ENCODE measurements at regions not wholly inside any gene's neighbourhood (a gene's known extent, or its start where the extent isn't known, plus 50 kb on each side); places are given as distances from the start of the nearest gene placed in this dataset.

DNA sequence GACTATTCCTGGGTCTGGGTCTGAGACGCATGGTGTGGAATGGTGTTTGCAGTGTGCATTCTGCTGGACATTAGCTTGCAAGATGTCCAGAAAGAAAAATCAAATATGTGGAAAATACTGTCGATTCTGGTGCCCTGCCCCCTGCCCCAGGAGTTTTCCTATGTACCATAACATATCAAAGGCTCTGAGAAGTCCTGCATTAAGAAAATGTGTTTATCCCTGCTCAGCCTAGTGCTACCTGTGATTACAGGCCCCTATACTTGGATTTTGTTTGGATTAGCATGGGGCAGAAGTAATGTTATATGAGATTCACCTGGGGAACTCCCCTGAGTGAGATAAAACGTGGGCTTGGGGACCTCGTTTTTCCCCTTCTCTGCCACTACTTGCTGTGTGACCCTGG is 325.0 kb downstream of the CBLN1 start:
- Histone ChIP-seq H3K36me3 (ENCODE audit: control insufficient read depth in 1 of 2, insufficient read depth in 2 of 2, low read length in 2 of 2) (no peaks in the 10 kb centered on the region), H3K9me2 (ENCODE audit: insufficient read depth) (no peaks in the 10 kb centered on the region), H3K9ac (ENCODE audit: low read length) (no peak overlapping the region), H3K27me3 (ENCODE audit: insufficient read depth, low read length) (no peaks in the 10 kb centered on the region), H3K27ac (ENCODE audit: low read depth, low read length) (no peak overlapping the region), H3K9me3 (ENCODE audit: control insufficient read depth in 1 of 2, insufficient read depth in 1 of 2, low read depth in 1 of 2, low read length in 2 of 2) (no peaks in the 10 kb centered on the region), H4K20me1 (ENCODE audit: insufficient read depth) (no peaks in the 10 kb centered on the region), H3K4me3 (replicated peaks in 1 of 2; ENCODE audit: low read depth in 1 of 2, low read length in 2 of 2) (no peak overlapping the region), H2AFZ (ENCODE audit: low read depth, low read length, poor library complexity, severe bottlenecking) (no peak overlapping the region), H3K4me1 (ENCODE audit: control insufficient read depth in 1 of 2, insufficient read depth in 2 of 2, low read length in 2 of 2) (peaks cover 13 to 37% of the 10 kb centered on the region in 2 experiments), H3K79me2 (ENCODE audit: insufficient read depth, low read length) (no peaks in the 10 kb centered on the region), H3K4me2 (ENCODE audit: low read length) (no peak overlapping the region)
- no peak for ATAC-seq
- intact Hi-C loops (cut with micrococcal nuclease), result no loop called here
- ChIA-PET RAD21 (ENCODE audit: low non-redundant PET in 1 of 2, low total read pairs in 2 of 2, uncharacterized antibody in 2 of 2, unreplicated experiment in 2 of 2) (no interaction called here), CTCF (no interaction called here), POLR2A (no interaction called here)
- BruUV-seq (replicated peaks), result no TSS peak
- TF ChIP-seq, protein P1, sequence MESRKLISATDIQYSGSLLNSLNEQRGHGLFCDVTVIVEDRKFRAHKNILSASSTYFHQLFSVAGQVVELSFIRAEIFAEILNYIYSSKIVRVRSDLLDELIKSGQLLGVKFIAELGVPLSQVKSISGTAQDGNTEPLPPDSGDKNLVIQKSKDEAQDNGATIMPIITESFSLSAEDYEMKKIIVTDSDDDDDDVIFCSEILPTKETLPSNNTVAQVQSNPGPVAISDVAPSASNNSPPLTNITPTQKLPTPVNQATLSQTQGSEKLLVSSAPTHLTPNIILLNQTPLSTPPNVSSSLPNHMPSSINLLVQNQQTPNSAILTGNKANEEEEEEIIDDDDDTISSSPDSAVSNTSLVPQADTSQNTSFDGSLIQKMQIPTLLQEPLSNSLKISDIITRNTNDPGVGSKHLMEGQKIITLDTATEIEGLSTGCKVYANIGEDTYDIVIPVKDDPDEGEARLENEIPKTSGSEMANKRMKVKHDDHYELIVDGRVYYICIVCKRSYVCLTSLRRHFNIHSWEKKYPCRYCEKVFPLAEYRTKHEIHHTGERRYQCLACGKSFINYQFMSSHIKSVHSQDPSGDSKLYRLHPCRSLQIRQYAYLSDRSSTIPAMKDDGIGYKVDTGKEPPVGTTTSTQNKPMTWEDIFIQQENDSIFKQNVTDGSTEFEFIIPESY (IDR thresholded peaks at IDR 0.05; ENCODE audit: extremely low read depth, insufficient replicate concordance, low read length), result no peak
- TF ChIP-seq CBX3 (IDR thresholded peaks at IDR 0.05; ENCODE audit: low read depth), result no peak
- no peak for TF ChIP-seq ZNF274 (IDR thresholded peaks at IDR 0.05; ENCODE audit: low read depth, low read length)
- no peak for TF ChIP-seq ZFX (IDR thresholded peaks at IDR 0.05)
- TF ChIP-seq, protein P2, sequence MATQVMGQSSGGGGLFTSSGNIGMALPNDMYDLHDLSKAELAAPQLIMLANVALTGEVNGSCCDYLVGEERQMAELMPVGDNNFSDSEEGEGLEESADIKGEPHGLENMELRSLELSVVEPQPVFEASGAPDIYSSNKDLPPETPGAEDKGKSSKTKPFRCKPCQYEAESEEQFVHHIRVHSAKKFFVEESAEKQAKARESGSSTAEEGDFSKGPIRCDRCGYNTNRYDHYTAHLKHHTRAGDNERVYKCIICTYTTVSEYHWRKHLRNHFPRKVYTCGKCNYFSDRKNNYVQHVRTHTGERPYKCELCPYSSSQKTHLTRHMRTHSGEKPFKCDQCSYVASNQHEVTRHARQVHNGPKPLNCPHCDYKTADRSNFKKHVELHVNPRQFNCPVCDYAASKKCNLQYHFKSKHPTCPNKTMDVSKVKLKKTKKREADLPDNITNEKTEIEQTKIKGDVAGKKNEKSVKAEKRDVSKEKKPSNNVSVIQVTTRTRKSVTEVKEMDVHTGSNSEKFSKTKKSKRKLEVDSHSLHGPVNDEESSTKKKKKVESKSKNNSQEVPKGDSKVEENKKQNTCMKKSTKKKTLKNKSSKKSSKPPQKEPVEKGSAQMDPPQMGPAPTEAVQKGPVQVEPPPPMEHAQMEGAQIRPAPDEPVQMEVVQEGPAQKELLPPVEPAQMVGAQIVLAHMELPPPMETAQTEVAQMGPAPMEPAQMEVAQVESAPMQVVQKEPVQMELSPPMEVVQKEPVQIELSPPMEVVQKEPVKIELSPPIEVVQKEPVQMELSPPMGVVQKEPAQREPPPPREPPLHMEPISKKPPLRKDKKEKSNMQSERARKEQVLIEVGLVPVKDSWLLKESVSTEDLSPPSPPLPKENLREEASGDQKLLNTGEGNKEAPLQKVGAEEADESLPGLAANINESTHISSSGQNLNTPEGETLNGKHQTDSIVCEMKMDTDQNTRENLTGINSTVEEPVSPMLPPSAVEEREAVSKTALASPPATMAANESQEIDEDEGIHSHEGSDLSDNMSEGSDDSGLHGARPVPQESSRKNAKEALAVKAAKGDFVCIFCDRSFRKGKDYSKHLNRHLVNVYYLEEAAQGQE (IDR thresholded peaks at IDR 0.05; ENCODE audit: low read depth), result no peak
- no peak for TF ChIP-seq JUND (IDR thresholded peaks at IDR 0.05)
- no peak for TF ChIP-seq SIN3A (IDR thresholded peaks at IDR 0.05; ENCODE audit: low read depth)
- no peak for TF ChIP-seq ELF1 (IDR thresholded peaks at IDR 0.05; ENCODE audit: borderline replicate concordance, low read depth)
- no peak for TF ChIP-seq YY1 (IDR thresholded peaks at IDR 0.05; ENCODE audit: extremely low read depth, insufficient replicate concordance, low read depth, low read length)
- TF ChIP-seq SRF (IDR thresholded peaks at IDR 0.05; ENCODE audit: low read depth), result no peak
- TF ChIP-seq TCF7L2 (IDR thresholded peaks at IDR 0.05; ENCODE audit: borderline replicate concordance, extremely low read depth, insufficient read depth, insufficient read length), result no peak
- TF ChIP-seq FOSL1 (IDR thresholded peaks at IDR 0.05; ENCODE audit: low read depth), result no peak
- no peak for TF ChIP-seq EZH2phosphoT487 (IDR thresholded peaks at IDR 0.05; ENCODE audit: borderline replicate concordance)
- no peak for TF ChIP-seq SP1 (IDR thresholded peaks at IDR 0.05; ENCODE audit: low read depth)
- TF ChIP-seq EZH2 (IDR thresholded peaks at IDR 0.05), result no peak
- no peak for TF ChIP-seq CEBPB (IDR thresholded peaks at IDR 0.05; ENCODE audit: low read depth)
- no peak for TF ChIP-seq RAD21 (IDR thresholded peaks at IDR 0.05; ENCODE audit: low read depth)
- TF ChIP-seq EGR1 (IDR thresholded peaks at IDR 0.05; ENCODE audit: low read depth), result no peak
- TF ChIP-seq POLR2A (IDR thresholded peaks at IDR 0.05; ENCODE audit: borderline replicate concordance, extremely low read depth, insufficient read depth, insufficient read length), result no peak
- DNase-seq (ENCODE audit: low read depth, low spot score), result no peak
